H1 (cell line): ENCODE measurements at regions not wholly inside any gene's neighbourhood (a gene's known extent, or its start where the extent isn't known, plus 50 kb on each side); places are given as distances from the start of the nearest gene placed in this dataset.

ENCODE experiments used
- CTCF ChIA-PET: fragments of 300-600 bp; sonication (Branson Sonifier 250); formaldehyde crosslinking; loops from one replicate; lab custom pipeline; 2021; ENCODE audit not compliant: partially characterized antibody; lab: Charles Lee
- POLR2A ChIA-PET: fragments of 300-600 bp; sonication (Branson Sonifier 250); formaldehyde crosslinking; loops from one replicate; lab custom pipeline; 2021; ENCODE audit warnings: inconsistent platforms; ENCODE audit not compliant: partially characterized antibody; lab: Charles Lee
- DNase-seq, 2 experiments: peaks; one replicate each; pipeline versions ENCODE4 v3.0.0 to v3.0.0-alpha.2; 2010 to 2022; ENCODE audit warnings: low spot score in 2 of 2, low read depth in 1 of 2, mixed read lengths in 1 of 2
- FAIRE-seq: peaks from 2 replicates; lab custom pipeline; 2011; peaks lifted over from hg19 to GRCh38; lab: Jason Lieb, UNC
- H2AFZ ChIP-seq: 2 replicates; pipeline ENCODE4 v1.8.1; 2012; ENCODE audit warnings: low read length, inconsistent platforms
- H2AK5ac ChIP-seq: 2 replicates; pipeline ENCODE4 v1.6.1; 2013; ENCODE audit warnings: low read depth, low read length
- H2BK120ac ChIP-seq: replicated peaks from 2 replicates; pipeline ENCODE3; 2013; ENCODE audit warnings: low read depth, low read length, inconsistent platforms
- H2BK12ac ChIP-seq: 2 replicates; pipeline ENCODE4 v1.6.1; 2013; ENCODE audit warnings: low read depth, low read length
- H2BK15ac ChIP-seq: 2 replicates; pipeline ENCODE4 v1.6.1; 2013; ENCODE audit warnings: low read length
- H2BK20ac ChIP-seq: 2 replicates; pipeline ENCODE4 v1.6.1; 2013; ENCODE audit warnings: low read length
- H2BK5ac ChIP-seq: 2 replicates; pipeline ENCODE4 v1.6.1; 2013; ENCODE audit warnings: low read depth, low read length
- H3K14ac ChIP-seq: 2 replicates; pipeline ENCODE4 v1.6.1; 2013; ENCODE audit warnings: inconsistent platforms; ENCODE audit not compliant: insufficient read length
- H3K18ac ChIP-seq: 2 replicates; pipeline ENCODE4 v1.6.1; 2013; ENCODE audit warnings: low read length; ENCODE audit errors: extremely low read depth
- H3K23ac ChIP-seq: 2 replicates; pipeline ENCODE4 v1.6.1; 2013; ENCODE audit warnings: inconsistent platforms; ENCODE audit not compliant: insufficient read length
- H3K23me2 ChIP-seq: 2 replicates; pipeline ENCODE4 v1.6.1; 2013; ENCODE audit warnings: low read depth, low read length
- H3K27ac ChIP-seq: 2 replicates; pipeline ENCODE4 v1.6.1; 2011; ENCODE audit warnings: low read depth, low read length, inconsistent platforms
- H3K27me3 ChIP-seq, 4 experiments: replicated peaks in 1 of 4; 1 replicate in 1 of 4; 2 replicates in 3 of 4; pipeline versions ENCODE4 v1.6.1 to v1.8.1; 2011 to 2013; ENCODE audit warnings: low read length in 3 of 4, mild to moderate bottlenecking in 3 of 4, inconsistent platforms in 2 of 4, mixed read lengths in 2 of 4, moderate library complexity in 1 of 4; ENCODE audit not compliant: control insufficient read depth in 3 of 4, insufficient read depth in 3 of 4; ENCODE audit errors: extremely low read depth in 1 of 4
- H3K36me3 ChIP-seq, 4 experiments: 2 replicates each; pipeline versions ENCODE4 v1.6.1 to v1.8.1; 2011 to 2013; ENCODE audit warnings: mild to moderate bottlenecking in 4 of 4, low read length in 3 of 4, moderate library complexity in 2 of 4, control low read depth in 1 of 4, inconsistent platforms in 1 of 4; ENCODE audit not compliant: insufficient read depth in 4 of 4, control insufficient read depth in 2 of 4
- H3K4ac ChIP-seq: replicated peaks from 2 replicates; pipeline ENCODE3; 2013; ENCODE audit warnings: low read length, low read depth, mixed read lengths, inconsistent platforms; ENCODE audit not compliant: insufficient read length
- H3K4me1 ChIP-seq, 4 experiments: replicated peaks in 1 of 4; 1 replicate in 1 of 4; 2 replicates in 3 of 4; pipeline versions ENCODE4 v1.6.1 to v1.8.1; 2011 to 2013; ENCODE audit warnings: low read length in 3 of 4, inconsistent platforms in 2 of 4, mixed read lengths in 1 of 4; ENCODE audit not compliant: insufficient read depth in 4 of 4, control insufficient read depth in 3 of 4
- H3K4me2 ChIP-seq, 2 experiments: 2 replicates each; pipeline versions ENCODE4 v1.6.1 to v1.8.1; 2011 to 2013; ENCODE audit warnings: low read depth in 2 of 2, low read length in 2 of 2, control low read depth in 1 of 2, inconsistent platforms in 1 of 2, mild to moderate bottlenecking in 1 of 2; ENCODE audit not compliant: insufficient read depth in 1 of 2
- H3K4me3 ChIP-seq, 4 experiments: fragments of 200-600, 300-600 bp in 1 of 4; sonication (generic), shearing (Covaris generic), sonication (Bioruptor Twin) in 1 of 4; 2 replicates each; pipeline versions ENCODE4 v1.5.1 to v1.8.1; 2011 to 2016; ENCODE audit warnings: low read length in 4 of 4, low read depth in 3 of 4, control low read depth in 2 of 4, inconsistent platforms in 2 of 4, mild to moderate bottlenecking in 2 of 4, mixed read lengths in 1 of 4, moderate library complexity in 1 of 4; ENCODE audit not compliant: insufficient read depth in 2 of 4; ENCODE audit errors: extremely low read depth in 1 of 4
- H3K56ac ChIP-seq: replicated peaks from 2 replicates; pipeline ENCODE3; 2013; ENCODE audit warnings: low read depth, mild to moderate bottlenecking, mixed read lengths, low read length, inconsistent platforms; ENCODE audit not compliant: insufficient read length
- H3K79me1 ChIP-seq: 2 replicates; pipeline ENCODE4 v1.6.1; 2013; ENCODE audit warnings: low read depth, low read length, control low read depth
- H3K79me2 ChIP-seq, 2 experiments: 2 replicates each; pipeline versions ENCODE4 v1.6.1 to v1.8.1; 2012 to 2013; ENCODE audit warnings: low read length in 2 of 2, mild to moderate bottlenecking in 2 of 2, inconsistent platforms in 1 of 2; ENCODE audit not compliant: insufficient read depth in 2 of 2, control insufficient read depth in 1 of 2
- H3K9ac ChIP-seq, 4 experiments: replicated peaks in 1 of 4; 1 replicate in 1 of 4; 2 replicates in 3 of 4; pipeline versions ENCODE4 v1.6.1 to v1.8.1; 2011 to 2013; ENCODE audit warnings: low read depth in 3 of 4, low read length in 3 of 4, control low read depth in 2 of 4, mild to moderate bottlenecking in 2 of 4, moderate library complexity in 2 of 4, inconsistent platforms in 1 of 4; ENCODE audit errors: extremely low read depth in 1 of 4
- H3K9me3 ChIP-seq, 2 experiments: 2 replicates each; pipeline versions ENCODE4 v1.6.1 to v1.8.1; 2012 to 2013; ENCODE audit warnings: mild to moderate bottlenecking in 2 of 2, moderate library complexity in 2 of 2, control low read depth in 1 of 2, inconsistent platforms in 1 of 2, low read depth in 1 of 2, low read length in 1 of 2, mixed read lengths in 1 of 2; ENCODE audit not compliant: insufficient read depth in 2 of 2
- H4K20me1 ChIP-seq, 2 experiments: replicated peaks in 1 of 2; 2 replicates each; pipeline versions ENCODE3 to v1.8.1; 2011 to 2013; ENCODE audit warnings: inconsistent platforms in 2 of 2, low read length in 2 of 2, mild to moderate bottlenecking in 1 of 2; ENCODE audit not compliant: insufficient read depth in 2 of 2, control insufficient read depth in 1 of 2
- H4K5ac ChIP-seq: 2 replicates; pipeline ENCODE4 v1.6.1; 2013; ENCODE audit warnings: low read length, low read depth, mixed read lengths, inconsistent platforms; ENCODE audit not compliant: insufficient read length
- H4K8ac ChIP-seq: 2 replicates; pipeline ENCODE4 v1.8.0; 2013; ENCODE audit warnings: mild to moderate bottlenecking, moderate library complexity, low read length, inconsistent platforms; ENCODE audit not compliant: insufficient read depth; ENCODE audit errors: extremely low read depth
- H4K91ac ChIP-seq: replicated peaks from 2 replicates; pipeline ENCODE3; 2013; ENCODE audit warnings: low read length, mixed read lengths, inconsistent platforms; ENCODE audit not compliant: insufficient read length
- ASH2L ChIP-seq: fragments of 200-600, 300-600 bp; sonication (generic); IDR thresholded peaks from one replicate; pipeline ENCODE4 v1.7.1; 2017; ENCODE audit warnings: low read length
- ATF2 ChIP-seq: IDR thresholded peaks from 2 replicates; pipeline ENCODE4 v1.6.1; 2012; ENCODE audit warnings: low read length, inconsistent platforms
- BCL11A ChIP-seq, 2 experiments: IDR thresholded peaks; one replicate each; pipeline ENCODE4 v1.6.1; 2011; ENCODE audit warnings: low read depth in 2 of 2, low read length in 2 of 2, mild to moderate bottlenecking in 2 of 2
- BRCA1 ChIP-seq: IDR thresholded peaks from 2 replicates; pipeline ENCODE4 v1.6.1; 2012; ENCODE audit warnings: low read depth, low read length, improper control_type of control experiment
- E2F6 ChIP-seq: IDR thresholded peaks from 2 replicates; pipeline ENCODE4 v1.6.1; 2012; ENCODE audit warnings: inconsistent platforms
- NANOG ChIP-seq: IDR thresholded peaks from 2 replicates; pipeline ENCODE4 v1.6.1; 2011; ENCODE audit warnings: low read length, low read depth, mild to moderate bottlenecking, inconsistent platforms; ENCODE audit not compliant: insufficient read depth, poor library complexity, severe bottlenecking
- NRF1 ChIP-seq: IDR thresholded peaks from 2 replicates; pipeline ENCODE4 v1.6.1; 2011; ENCODE audit warnings: mild to moderate bottlenecking, low read depth, low read length, improper control_type of control experiment
- PHF8 ChIP-seq: fragments of 200-600 bp; sonication (generic); conservative IDR thresholded peaks from 2 replicates; pipeline ENCODE4 v1.7.1; 2012; ENCODE audit warnings: low read depth, mild to moderate bottlenecking, inconsistent platforms, low read length, moderate library complexity
- SAP30 ChIP-seq: fragments of 300-600 bp; sonication (generic); IDR thresholded peaks from 2 replicates; pipeline ENCODE4 v1.7.1; 2012; ENCODE audit warnings: low read length, moderate library complexity, mild to moderate bottlenecking, inconsistent platforms; ENCODE audit not compliant: insufficient read depth, insufficient replicate concordance
- SP1 ChIP-seq: IDR thresholded peaks from 2 replicates; pipeline ENCODE4 v1.6.1; 2011; ENCODE audit warnings: low read depth, low read length
- TAF1 ChIP-seq: IDR thresholded peaks from 2 replicates; pipeline ENCODE4 v1.6.1; 2011; ENCODE audit warnings: mild to moderate bottlenecking, low read depth, low read length
- TAF7 ChIP-seq: optimal IDR thresholded peaks from 2 replicates; pipeline ENCODE3; 2011; ENCODE audit warnings: low read depth, mild to moderate bottlenecking, inconsistent platforms, low read length, moderate library complexity, borderline replicate concordance
- WGBS, 2 experiments: shearing (Covaris generic) in 1 of 2; methylation state at CpG; one replicate each; pipeline versions ENCODE4 v1.1.6 to v1.1.7; 2013 to 2015; ENCODE audit warnings: low lambda C conversion rate in 2 of 2, mixed read lengths in 2 of 2, inconsistent platforms in 1 of 2, low coverage in 1 of 2, missing lambda C conversion rate in 1 of 2; ENCODE audit not compliant: insufficient replicate concordance in 2 of 2, insufficient coverage in 1 of 2, insufficient read length in 1 of 2; ENCODE audit errors: extremely low coverage in 1 of 2, missing lambda C conversion rate in 1 of 2; 5-methylcytosine and 5-hydroxymethylcytosine counted together

- no peak for FAIRE-seq
- no peak for TF ChIP-seq BRCA1
- no peak for TF ChIP-seq SAP30
- no peak for TF ChIP-seq TAF1
- no peak for TF ChIP-seq NRF1
- no peak for TF ChIP-seq ATF2
- no peak for TF ChIP-seq TAF7
- TF ChIP-seq NANOG: no peak
- no peak for TF ChIP-seq PHF8
- TF ChIP-seq E2F6: no peak
- TF ChIP-seq SP1: no peak
- no peak for TF ChIP-seq ASH2L
- no peak for TF ChIP-seq BCL11A (IDR thresholded peaks at IDR 0.05; ENCODE audit: low read depth in 2 of 2, low read length in 2 of 2)
These were observed 129.3 kb downstream of the MRPL36 start for GRCh38 chr5:1670351-1670750.

More at GRCh38 chr5:1670351-1670750, 129.3 kb downstream of the MRPL36 start:
- ChIA-PET POLR2A (no interaction called here), CTCF (interaction anchor here (0.7 to 2.9 kb wide), 12 partner anchors 16 to 479 kb away, joined by 3 to 18 read pairs (median 4); no protein-coding TSS in a partner anchor)
- Histone ChIP-seq H2AFZ (no peak overlapping the region), H3K27me3 (peaks cover 2 to 34% (median 23%) of the 10 kb centered on the region in 4 experiments), H3K4ac (no peak overlapping the region), H3K18ac (no peak overlapping the region), H3K4me2 (no peak overlapping the region), H3K4me1 (peaks cover 0 to 20% (median 8%) of the 10 kb centered on the region in 4 experiments; a peak in 5 of 7 replicates), H4K91ac (no peak overlapping the region), H3K79me2 (no peaks in the 10 kb centered on the region), H3K79me1 (no peaks in the 10 kb centered on the region), H3K56ac (no peak overlapping the region), H3K4me3 (no peak overlapping the region), H2BK5ac (no peak overlapping the region), H2BK12ac (no peak overlapping the region), H4K5ac (no peak overlapping the region), H3K9me3 (no peaks in the 10 kb centered on the region), H3K9ac (no peak overlapping the region), H4K8ac (no peak overlapping the region), H2BK120ac (no peak overlapping the region), H3K36me3 (no peaks in the 10 kb centered on the region), H2BK15ac (no peak overlapping the region), H3K27ac (no peak overlapping the region), H2AK5ac (no peak overlapping the region), H4K20me1 (peaks cover 0 to 3% of the 10 kb centered on the region in 2 experiments), H2BK20ac (no peak overlapping the region), H3K23me2 (peaks cover 7% of the 10 kb centered on the region; the same call in 1 of the 2 replicates), H3K14ac (no peak overlapping the region), H3K23ac (no peak overlapping the region)
- 75% methylated on average over 2 of the region's 2 CpGs; no CpG with 5 or more reads in 1 of the 2 experiments for WGBS, 2 experiments
- DNase-seq: no peak
